ENCODE measurements at regions not wholly inside any gene's neighbourhood (a gene's known extent, or its start where the extent isn't known, plus 50 kb on each side); places are given as distances from the start of the nearest gene placed in this dataset.

- no peak for DNase-seq
- no peaks in the 10 kb centered on the region for H3K9me3 ChIP-seq
- intact Hi-C loops (cut with DNase I) = loop anchor here (5.0 kb wide), 1 partner anchor 155 kb away; no protein-coding TSS in a partner anchor
- peak overlapping the region in 1 of 4 donors; percentile 27 for H3K27ac ChIP-seq
- no peak overlapping the region for H3K4me3 ChIP-seq
- H3K27me3 ChIP-seq = no peaks in the 10 kb centered on the region
- H3K4me1 ChIP-seq = peaks cover 0 to 41% (median 3%) of the 10 kb centered on the region in 3 donors
- WGBS, 2 donors = 32 to 53% methylated on average over 10 to 11 of the region's 11 CpGs
- TF ChIP-seq CTCF (IDR thresholded peaks at IDR 0.05) (no peak), POLR2A (IDR thresholded peaks at IDR 0.05) (no peak)
- H3K36me3 ChIP-seq = no peaks in the 10 kb centered on the region
These were observed 224.6 kb upstream of the FOXQ1 start for GRCh38 chr6:1087154-1087843.

GRCh38 chr6:1086446-1087153 is 225.3 kb upstream of the FOXQ1 start:
- Histone ChIP-seq H3K27me3 (no peaks in the 10 kb centered on the region), H3K4me3 (no peak overlapping the region), H3K36me3 (no peaks in the 10 kb centered on the region), H3K4me1 (peaks cover 0 to 48% (median 7%) of the 10 kb centered on the region in 3 donors), H3K27ac (no peak overlapping the region), H3K9me3 (no peaks in the 10 kb centered on the region)
- no peak for TF ChIP-seq CTCF (IDR thresholded peaks at IDR 0.05)
- no peak for TF ChIP-seq POLR2A (IDR thresholded peaks at IDR 0.05)
- no peak for DNase-seq
- 65 to 79% methylated on average over 7 to 9 of the region's 10 CpGs for WGBS, 2 donors
- intact Hi-C loops (cut with DNase I) = loop anchor here (5.0 kb wide), 1 partner anchor 156 kb away; no protein-coding TSS in a partner anchor

- no peak for DNase-seq
- TF ChIP-seq CTCF (IDR thresholded peaks at IDR 0.05) (no peak), POLR2A (IDR thresholded peaks at IDR 0.05) (no peak)
- Histone ChIP-seq H3K27me3 (no peaks in the 10 kb centered on the region), H3K9me3 (no peaks in the 10 kb centered on the region), H3K4me1 (peaks cover 0 to 38% (median 13%) of the 10 kb centered on the region in 3 donors), H3K36me3 (no peaks in the 10 kb centered on the region), H3K4me3 (no peak overlapping the region), H3K27ac (peak overlapping the region; percentile 14 to 59 (median 46))
- 29 to 39% methylated on average over 11 of the region's 11 CpGs for WGBS, 2 donors
- intact Hi-C loops (cut with DNase I) = no loop called here
These were observed 229.5 kb upstream of the FOXQ1 start for GRCh38 chr6:1082285-1082935.

GRCh38 chr6:1081551-1082284 is 230.2 kb upstream of the FOXQ1 start:
- Histone ChIP-seq H3K9me3 (no peaks in the 10 kb centered on the region), H3K27ac (peak overlapping the region; percentile 14 to 59 (median 50)), H3K27me3 (no peaks in the 10 kb centered on the region), H3K4me1 (peaks cover 0 to 32% (median 13%) of the 10 kb centered on the region in 3 donors), H3K4me3 (no peak overlapping the region), H3K36me3 (no peaks in the 10 kb centered on the region)
- no peak for DNase-seq
- TF ChIP-seq CTCF (IDR thresholded peaks at IDR 0.05) (no peak), POLR2A (IDR thresholded peaks at IDR 0.05) (no peak)
- intact Hi-C loops (cut with DNase I) = no loop called here
- whole genome bisulfite sequencing, 2 donors = 44 to 50% methylated on average over 7 of the region's 7 CpGs

Data from esophagus squamous epithelium (tissue), 5 donors.